ENCODE measurements at regions not wholly inside any gene's neighbourhood (a gene's known extent, or its start where the extent isn't known, plus 50 kb on each side); places are given as distances from the start of the nearest gene placed in this dataset.
"Not testable (repeated sequence)": the region's sequence is repeated elsewhere in the genome, so short reads cannot be mapped to it uniquely, and the experiment has no call there.

DNA sequence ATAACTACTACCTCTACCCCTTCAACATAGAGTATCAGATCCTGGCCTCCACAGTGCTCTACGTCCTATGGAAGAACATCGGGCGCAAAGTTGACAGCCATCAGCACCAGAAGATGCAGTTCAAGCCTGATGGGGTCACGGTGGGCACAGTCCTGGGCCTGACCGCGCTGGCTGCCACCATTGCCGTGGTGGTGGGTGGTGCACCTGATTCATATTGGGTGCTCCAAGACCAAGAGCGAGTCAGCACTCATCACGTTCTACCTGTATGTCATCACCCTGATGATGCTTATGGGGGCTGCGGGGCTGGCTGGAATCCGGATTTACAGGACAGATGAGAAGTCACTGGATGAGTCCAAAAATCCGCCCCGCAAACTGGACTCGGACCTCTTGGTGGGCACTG lies 846.4 kb downstream of the RPIA start:
- not testable (repeated sequence) for ATAC-seq

DNA sequence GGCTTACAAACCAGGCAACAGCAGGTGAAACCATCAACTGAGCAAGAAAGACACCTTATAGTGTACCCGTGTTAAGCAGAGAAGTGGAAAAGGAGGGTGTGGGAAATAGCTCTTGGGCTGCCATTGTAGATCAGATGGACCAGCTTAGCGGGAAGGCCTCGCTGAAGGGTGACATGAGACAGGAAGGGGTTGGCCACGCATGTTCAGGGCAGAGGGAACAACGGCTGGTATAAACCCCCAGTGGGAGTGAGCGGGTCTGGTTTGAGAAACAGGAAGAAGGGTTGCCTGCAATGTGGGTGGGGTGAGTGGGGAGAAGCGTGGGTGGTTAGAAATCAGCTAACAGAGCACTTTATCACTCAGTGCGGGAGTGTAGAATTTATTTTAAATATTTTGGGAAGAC lies 852.6 kb downstream of the RPIA start:
- ATAC-seq: not testable (repeated sequence)

DNA sequence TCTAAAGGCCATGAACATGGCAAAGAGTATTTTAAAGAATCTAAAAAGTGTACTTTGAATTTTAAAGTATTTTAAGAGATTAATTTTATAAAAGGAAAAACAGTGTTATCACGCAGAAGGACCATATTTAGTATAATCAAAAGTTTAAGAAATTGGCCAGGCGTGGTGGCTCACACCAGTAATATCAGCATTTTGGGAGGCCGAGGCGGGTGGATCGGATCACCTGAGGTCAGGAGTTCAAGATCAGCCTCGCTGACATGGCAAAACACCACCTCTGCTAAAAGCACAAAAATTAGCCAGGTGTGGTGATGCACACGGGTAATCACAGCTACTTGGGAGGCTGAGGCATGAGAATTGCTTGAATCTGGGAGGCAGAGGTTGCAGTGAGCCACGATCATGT lies 887.7 kb downstream of the RPIA start:
- ATAC-seq: not testable (repeated sequence)

DNA sequence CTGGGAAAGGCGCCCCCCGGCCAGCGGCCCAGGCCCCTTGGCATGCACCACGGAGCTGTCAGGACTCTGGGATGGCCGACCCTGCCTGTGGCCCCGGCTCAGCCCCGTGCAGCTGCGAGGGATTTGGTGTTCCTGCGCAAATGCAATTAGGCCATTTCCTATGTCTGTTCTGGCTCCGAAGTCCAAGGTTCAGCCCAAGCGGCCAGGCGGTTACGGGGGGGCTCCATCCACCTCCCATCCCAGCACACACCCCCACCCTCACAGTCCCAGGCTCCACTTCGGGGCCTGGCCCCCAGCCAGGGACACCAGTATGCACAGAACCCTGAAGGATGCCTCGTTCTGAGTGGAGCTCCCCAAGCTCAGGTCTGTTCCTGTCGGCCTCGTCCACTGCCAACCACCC lies 891.3 kb downstream of the RPIA start:
- ATAC-seq: not testable (repeated sequence)

DNA sequence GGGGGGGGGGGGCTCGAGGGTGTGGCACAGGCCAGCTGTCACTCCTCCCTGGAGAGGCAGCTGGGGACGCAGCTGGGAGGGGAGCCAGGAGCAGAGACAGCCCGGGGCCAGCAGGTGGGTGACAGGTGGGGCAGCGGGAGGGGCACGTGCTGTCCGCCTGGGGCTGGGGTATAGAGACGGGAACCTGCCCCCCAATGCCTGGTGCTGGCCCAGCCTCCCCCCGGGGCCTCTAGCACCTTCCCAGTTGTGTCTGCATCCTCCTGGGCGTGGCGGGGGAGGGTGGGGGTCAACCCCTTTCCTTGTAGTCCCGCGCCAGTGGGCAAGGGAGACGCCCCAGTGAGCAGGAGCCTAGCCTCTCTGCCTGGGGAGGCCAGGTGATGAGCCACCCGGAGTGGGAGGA lies 892.6 kb downstream of the RPIA start:
- not testable (repeated sequence) for ATAC-seq

DNA sequence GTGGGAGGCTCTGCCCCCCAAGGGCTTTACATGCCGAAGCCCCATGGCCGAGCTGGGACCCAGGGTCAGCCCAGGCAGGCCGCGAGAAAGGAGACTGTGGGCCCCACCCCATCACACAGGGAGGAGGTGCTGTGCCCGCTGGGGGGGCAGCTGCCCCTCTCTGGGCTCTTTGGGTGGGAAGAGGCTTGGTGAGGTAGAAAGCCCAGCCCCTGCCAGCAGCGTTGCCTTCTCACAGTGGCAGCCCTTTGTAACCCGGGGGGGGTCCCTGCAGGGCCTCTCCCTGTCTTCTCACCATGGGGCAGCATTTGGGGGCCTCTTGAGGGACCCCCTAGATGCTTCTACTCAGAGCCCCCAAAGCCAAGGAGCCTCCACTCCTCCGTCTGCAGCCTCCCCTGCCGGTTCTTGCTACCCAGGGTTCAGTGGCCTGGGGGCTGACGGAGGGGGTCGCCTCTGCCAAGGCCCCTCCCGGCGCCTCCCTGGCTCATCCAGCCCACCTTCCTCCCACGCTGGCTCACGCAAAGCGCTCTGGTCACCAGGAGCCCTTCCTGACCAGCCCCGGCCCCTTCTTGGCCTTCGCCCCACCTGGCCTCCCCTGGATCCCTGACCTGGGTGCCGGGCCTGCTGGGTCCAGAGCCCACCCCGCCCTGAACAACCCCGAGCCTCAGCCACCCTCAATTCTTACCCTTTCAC lies 893.5 kb downstream of the RPIA start:
- not testable (repeated sequence) for ATAC-seq

DNA sequence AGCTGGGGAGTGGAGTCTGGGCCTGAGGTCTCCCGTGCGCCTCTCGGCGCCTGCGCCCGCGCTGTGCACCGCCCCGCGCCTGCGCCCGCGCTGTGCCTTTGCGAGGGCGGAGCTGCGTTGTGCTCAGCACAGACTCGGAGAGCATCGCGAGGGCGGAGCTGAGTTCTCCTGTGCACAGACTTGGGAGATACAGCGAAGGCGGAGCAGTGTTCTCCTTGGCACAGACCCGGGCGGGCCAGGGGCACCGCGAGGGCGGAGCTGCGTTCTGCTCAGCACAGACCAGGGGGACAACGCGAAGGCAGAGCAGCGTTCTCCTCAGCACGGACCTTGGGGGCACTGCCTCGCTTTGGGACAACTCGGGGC lies 894.1 kb downstream of the RPIA start:
- peak; percentile 95 for ATAC-seq

DNA sequence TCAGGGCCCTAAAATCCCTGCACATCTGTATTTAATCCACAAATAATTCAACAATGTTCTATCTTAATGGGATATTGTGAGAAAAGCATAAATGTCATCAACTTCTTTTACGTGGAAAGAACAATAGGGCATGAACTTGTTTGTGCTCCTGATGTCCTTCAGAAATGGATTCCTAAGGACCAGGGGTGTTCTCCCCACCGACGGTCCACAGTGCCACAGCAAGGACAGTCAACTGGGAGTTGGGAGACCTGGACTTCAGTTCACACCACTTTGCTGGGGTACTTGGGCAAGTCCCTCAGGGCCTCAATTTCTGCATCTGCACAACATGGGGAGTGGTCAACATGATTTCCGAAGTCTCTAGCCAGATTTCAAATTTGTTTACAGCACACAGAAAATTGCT lies 908.4 kb downstream of the RPIA start:
- not testable (repeated sequence) for ATAC-seq

DNA sequence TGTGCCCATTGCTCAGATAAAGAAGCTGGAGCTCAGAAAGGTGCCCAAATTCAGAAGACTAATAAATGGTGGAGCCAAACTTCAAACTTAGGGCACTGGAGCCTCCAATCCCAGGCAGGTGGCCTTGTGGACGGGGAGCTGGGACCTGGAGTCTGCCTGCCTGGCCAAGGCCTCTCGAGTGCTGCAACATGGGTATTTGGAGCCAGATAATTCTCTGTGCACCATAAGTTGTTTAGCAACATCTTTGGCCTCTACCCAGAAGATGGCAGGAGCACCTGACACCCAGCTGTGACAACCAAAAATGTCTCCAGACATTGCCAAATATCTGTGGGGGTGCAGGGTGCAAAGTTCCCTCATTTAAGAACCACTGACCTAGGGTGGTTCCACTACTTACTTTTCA lies 915.0 kb downstream of the RPIA start:
- not testable (repeated sequence) for ATAC-seq

DNA sequence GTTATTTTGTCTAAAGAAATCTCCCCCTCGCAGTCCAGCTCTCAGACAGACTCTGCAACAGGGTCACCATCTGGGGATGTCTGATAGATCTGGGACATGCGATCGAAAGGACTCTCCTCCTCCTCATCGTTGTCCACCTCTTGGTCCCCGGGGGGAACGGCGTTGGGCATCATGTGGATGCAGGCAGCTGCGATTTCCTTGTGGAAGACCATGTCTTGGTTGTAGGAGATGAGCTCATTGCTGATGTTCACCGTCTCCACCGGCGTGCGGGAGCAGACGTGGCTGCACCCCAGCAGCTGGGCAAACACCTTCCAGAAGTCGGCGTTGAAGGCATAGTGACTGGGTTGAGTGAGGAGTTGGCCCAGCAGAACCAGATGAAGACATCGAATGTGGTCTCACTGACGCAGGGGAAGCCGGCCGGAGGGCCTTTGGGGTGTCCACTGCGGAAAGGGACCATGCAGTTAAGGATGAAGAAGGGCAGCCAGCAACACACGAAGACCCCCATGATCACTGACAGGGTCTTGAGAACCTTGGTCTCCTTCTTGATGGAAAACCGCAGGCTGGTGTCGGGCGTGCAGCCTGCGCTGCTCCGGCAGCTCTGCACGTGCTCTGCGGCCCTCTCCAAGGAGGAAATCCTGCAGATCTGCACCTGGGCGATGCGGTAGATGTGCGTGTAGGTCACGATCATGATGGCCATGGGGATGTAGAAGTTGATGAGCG lies 918.9 kb downstream of the RPIA start:
- not testable (repeated sequence) for ATAC-seq

DNA sequence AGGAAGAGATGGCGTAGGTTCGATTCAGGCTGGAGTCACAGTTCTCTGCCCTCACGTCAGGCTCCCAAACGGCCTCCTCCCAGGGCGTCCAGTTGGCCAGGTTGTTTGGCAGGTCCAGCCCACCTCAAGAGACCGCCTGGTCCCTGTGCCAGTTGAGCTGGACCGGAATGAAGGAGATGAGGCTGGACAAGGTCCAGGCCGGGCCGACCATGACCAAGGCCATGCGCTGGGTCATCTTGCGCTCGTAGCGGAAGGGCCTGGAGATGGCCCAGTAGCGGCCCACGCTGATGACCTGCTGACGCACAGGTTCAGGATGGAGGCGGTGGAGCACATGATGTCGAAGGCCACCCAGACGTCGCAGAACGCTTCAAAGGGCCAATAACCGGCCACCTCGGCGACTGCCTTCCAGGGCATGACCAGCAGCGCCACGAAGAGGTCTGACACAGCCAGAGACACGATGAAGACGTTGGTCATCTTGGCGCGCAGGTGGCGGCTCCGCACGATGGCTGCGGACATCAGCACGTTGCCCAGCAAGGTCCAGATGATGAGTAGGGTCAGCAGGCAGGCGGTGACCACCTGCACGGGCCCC lies 919.5 kb downstream of the RPIA start:
- not testable (repeated sequence) for ATAC-seq

DNA sequence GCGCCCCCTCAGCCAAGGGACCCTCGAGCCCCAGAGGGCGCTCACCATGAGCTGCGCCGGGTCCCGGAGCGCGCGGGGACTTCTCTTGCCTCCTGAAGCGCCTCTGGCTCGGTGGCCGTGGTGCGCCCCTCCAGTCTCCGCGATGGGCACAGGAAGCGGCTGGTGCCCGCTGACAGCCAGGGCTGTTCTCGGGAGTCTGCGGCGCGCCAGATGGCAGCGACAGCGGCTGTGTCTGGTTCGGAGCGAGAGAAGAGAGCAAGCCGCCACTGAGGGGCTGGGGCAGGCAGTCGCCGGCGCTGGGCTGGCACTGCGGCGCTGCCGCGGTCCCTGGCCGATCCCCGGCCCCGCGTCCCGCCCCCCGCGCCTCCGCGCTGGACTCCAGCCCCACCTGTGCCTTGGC lies 920.2 kb downstream of the RPIA start:
- not testable (repeated sequence) for ATAC-seq

DNA sequence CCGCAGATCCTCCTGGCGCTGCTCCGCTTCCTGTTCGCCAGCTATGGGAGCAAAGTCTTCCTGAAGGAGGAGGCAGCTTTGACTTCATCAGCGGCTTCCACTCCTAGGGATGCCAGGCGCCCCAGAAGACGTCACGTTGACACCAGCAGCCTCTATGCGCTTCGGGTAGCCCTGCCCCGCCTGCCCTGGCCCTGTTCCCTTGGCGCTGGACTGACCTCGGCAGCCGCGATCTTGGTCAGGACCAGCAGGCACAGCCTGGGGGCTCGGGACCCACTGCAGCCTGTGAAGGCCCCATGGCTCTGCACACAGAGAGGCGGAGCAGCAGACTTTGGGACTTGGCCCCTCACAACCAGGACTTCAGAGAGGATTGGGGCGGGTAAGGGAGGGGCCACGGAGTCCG lies 957.8 kb downstream of the RPIA start:
- not testable (repeated sequence) for ATAC-seq

DNA sequence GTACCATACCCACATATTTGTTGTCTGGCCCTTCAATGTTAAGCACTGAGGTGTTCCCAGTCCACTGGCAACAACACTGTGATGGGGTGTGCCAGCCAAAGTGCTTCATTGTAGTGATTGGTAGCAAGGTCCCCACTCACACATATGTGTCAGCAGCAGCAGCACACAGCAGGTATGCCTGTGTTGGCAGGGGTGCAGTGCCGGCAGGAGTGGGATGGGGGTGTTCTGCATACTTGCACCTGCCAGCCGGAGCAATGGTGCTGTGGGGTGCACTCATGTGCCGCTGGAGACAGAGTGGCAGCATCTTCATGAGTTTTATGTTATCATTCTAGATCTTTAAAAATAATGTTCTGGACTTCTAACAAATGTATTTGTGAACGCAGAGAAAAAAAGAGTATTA lies 987.8 kb downstream of the RPIA start:
- ATAC-seq: not testable (repeated sequence)
